GM19023 (cell line): ENCODE measurements at regions not wholly inside any gene's neighbourhood (a gene's known extent, or its start where the extent isn't known, plus 50 kb on each side); places are given as distances from the start of the nearest gene placed in this dataset.
"Not testable (repeated sequence)": the region's sequence is repeated elsewhere in the genome, so short reads cannot be mapped to it uniquely, and the experiment has no call there.

Experiments used
- ATAC-seq: cut with Tn5 transposase; IDR thresholded peaks from one replicate; pipeline ENCODE4 v1.9.1; 2021; ENCODE audit warnings: mild to moderate bottlenecking, moderate library complexity; ENCODE audit not compliant: unreplicated experiment

GRCh38 chr5:30505014-30505886, 688.2 kb upstream of the CDH6 start:
- no peak for ATAC-seq

- no peak for ATAC-seq
Observed at GRCh38 chr5:30502277-30502676, 691.2 kb upstream of the CDH6 start.

- no peak for ATAC-seq
Observed at GRCh38 chr5:30501065-30501464, 692.4 kb upstream of the CDH6 start.

GRCh38 chr5:30500513-30500912, 693.0 kb upstream of the CDH6 start:
- no peak for ATAC-seq

GRCh38 chr5:30499402-30499801, 694.1 kb upstream of the CDH6 start:
- no peak for ATAC-seq

GRCh38 chr5:30498972-30499371, 694.5 kb upstream of the CDH6 start:
- no peak for ATAC-seq

- ATAC-seq, result not testable (repeated sequence)
Observed at GRCh38 chr5:30498509-30498908, 695.0 kb upstream of the CDH6 start.

- not testable (repeated sequence) for ATAC-seq
Observed at GRCh38 chr5:30494113-30494512, 699.4 kb upstream of the CDH6 start.

- no peak for ATAC-seq
Observed at GRCh38 chr5:30479104-30479503, 714.4 kb upstream of the CDH6 start.

GRCh38 chr5:30475429-30475828, 718.1 kb upstream of the CDH6 start:
- no peak for ATAC-seq

GRCh38 chr5:30469691-30470090, 723.8 kb upstream of the CDH6 start:
- no peak for ATAC-seq

- ATAC-seq, result no peak
Observed at GRCh38 chr5:30458681-30459080, 734.8 kb upstream of the CDH6 start.

GRCh38 chr5:30455484-30455883, 738.0 kb upstream of the CDH6 start:
- ATAC-seq, result not testable (repeated sequence)

- no peak for ATAC-seq
Observed at GRCh38 chr5:30453168-30453567, 740.3 kb upstream of the CDH6 start.

GRCh38 chr5:30450153-30450552, 743.3 kb upstream of the CDH6 start:
- no peak for ATAC-seq

- no peak for ATAC-seq
Observed at GRCh38 chr5:30447431-30447830, 746.1 kb upstream of the CDH6 start.

- ATAC-seq, result no peak
Observed at GRCh38 chr5:30446456-30446855, 747.0 kb upstream of the CDH6 start.

GRCh38 chr5:30438785-30439184, 754.7 kb upstream of the CDH6 start:
- ATAC-seq, result no peak

- ATAC-seq, result no peak
Observed at GRCh38 chr5:30436691-30437090, 756.8 kb upstream of the CDH6 start.

- ATAC-seq, result not testable (repeated sequence)
Observed at GRCh38 chr5:30428866-30429407, 764.5 kb upstream of the CDH6 start.

GRCh38 chr5:30414078-30414477, 779.4 kb upstream of the CDH6 start:
- no peak for ATAC-seq

- ATAC-seq, result no peak
Observed at GRCh38 chr5:30413540-30413939, 779.9 kb upstream of the CDH6 start.

- ATAC-seq, result no peak
Observed at GRCh38 chr5:30405821-30406220, 787.7 kb upstream of the CDH6 start.
